GM21390 (cell line): ENCODE measurements at regions not wholly inside any gene's neighbourhood (a gene's known extent, or its start where the extent isn't known, plus 50 kb on each side); places are given as distances from the start of the nearest gene placed in this dataset.

Experiments
- ATAC-seq: cut with Tn5 transposase; IDR thresholded peaks from one replicate; pipeline ENCODE4 v1.9.1; 2021; ENCODE audit not compliant: unreplicated experiment

DNA sequence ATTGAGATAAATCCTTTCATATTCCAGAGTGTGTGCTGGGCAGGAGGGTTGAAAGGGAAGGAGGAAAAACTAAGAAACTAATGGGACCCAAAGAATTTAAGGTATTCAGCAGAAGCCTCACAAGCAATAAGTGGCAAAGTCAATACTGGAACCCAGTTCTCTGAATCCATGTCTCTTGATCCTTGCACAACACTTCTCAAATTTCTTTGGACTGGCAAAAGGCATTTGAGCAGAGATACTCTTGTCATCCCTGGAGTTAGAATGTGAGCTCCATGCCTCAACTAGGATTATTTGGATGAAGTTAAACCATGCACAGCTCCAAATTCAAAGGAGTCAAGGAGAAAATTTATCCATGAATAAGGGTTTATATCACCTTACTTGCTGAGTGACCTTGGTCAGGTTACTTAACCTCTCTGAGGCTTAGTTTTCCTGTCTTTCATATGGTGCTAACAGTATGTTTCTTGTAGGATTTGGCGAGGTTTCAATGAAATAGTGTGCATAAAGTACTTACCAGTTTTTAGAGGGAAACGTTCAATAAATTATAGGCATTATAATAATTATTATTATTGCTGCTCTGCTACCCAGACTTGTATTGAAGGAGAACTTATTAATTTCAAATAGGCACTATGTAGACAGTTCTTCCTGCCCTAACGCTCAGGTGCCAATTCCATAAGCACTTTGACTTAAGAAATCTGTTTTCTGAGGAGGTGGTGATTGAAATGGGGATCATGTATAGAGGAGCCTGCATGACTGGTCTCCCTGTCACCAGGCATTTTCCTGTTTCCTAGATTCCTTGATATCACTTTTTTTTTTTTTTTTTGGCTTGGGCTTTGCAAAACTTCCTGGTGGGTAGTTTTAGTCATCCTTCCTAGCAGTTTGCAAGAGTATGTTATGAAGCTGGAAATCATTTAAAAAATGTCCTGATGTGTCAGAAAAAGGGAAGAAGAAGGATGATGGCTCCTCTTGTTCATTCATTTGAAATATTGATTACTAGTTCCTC lies 125.0 kb upstream of the JUN start:
- ATAC-seq = no peak

DNA sequence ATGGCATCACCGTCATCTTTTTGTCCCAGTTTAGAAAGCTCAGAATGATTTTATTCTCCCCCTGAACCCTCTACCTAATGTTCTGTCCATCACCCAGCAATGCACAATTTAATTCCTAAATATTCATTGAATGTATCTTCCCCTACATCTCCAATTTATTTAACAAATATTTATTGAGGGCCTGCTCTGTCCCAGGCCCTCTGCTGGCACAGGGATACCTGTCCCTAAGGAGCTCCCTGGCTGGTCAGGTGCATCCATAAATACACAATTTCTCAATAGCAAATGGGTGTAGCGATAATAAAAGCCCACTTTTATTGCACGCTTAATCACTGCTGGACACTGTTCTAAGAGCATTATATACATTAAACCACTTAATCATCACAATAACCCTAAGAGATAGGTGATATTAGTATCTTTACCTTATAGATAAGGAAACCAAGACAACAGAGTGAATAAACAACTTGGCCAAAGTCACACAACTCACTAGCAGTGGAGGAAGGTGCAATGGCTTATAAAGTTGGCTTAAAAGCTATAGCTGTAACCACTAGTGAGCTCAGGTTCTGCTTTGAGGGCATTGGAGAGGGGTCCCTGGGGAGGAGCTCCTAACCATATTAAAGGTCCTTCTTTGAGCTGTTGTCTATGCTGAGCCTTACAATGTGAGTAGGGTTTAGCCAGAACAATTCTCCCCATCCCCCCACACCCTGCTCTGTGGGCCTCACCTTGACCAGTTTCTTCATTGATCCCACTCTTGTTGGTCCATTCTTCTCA lies 126.3 kb upstream of the JUN start:
- ATAC-seq = no peak

- ATAC-seq = no peak
These were observed 128.1 kb upstream of the JUN start for GRCh38 chr1:58911841-58912499.

DNA sequence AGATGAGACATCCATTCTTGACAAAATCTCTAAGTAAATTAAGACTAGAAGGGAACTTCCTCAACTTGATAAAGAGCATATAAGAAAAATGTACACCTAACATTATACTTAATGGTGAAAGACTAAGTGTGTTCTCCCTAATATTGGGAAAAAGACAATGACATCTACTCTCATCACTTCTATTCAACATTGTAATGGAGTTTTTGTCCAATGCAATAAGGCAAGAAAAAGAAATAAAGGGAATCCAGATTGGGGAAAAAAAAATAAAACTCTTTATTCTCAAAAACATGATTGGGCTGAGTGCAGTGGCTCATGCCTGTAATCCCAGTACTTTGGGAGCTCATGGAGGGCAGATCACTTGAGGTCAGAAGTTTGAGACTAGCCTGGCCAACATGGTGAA lies 131.1 kb upstream of the JUN start:
- ATAC-seq = no peak

DNA sequence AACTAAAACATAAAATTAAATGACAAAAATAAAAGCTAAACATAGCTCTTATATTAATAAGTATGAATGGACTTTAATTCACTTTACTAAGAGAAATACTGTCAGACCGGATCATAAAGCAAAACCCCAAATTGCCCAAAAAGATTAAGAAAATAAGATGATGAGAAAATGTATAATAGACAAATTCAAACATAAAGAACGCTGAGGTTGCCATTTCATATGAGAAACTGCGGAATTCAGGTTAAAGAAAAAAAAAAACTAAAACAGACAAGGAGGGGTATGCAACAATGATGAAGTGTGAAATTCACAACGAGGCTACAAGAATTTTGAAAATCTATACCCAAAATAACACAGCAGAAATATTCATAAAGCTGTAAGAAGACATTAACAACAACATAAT lies 133.6 kb upstream of the JUN start:
- ATAC-seq = no peak

DNA sequence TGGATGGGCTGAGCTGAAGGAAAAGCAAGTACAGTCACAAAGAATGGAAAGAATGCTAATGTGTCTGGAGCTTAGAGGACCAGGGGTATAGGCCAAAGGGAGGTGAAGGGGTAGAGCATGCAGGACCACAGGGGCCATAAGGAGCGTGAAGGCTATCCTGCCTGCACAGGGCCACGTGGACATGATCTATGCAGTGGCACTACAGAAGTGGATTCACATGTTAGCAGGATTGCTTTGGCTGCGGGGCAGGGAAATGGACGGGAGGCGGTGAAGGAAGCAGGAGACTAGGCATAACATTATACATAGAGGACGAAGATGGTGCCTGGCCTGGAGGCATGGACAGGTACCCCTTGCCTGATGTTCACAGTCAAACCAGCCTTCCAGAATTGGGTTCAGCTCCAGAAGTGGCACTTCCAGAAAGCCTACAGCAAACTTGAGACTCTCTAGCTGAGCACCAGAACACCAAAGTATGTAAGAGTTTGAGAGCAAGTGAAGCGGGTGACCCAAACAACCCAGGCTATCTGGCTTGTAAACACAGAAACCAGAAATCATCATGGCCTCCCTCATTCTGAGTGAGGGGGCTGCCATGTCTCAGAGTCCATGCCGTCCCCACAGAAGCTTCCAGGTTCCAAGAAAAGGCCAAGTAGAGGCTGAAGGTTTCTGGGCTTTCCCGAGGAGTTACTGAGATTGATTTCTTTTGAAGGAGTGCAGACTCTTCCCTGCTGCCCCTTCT lies 135.5 kb upstream of the JUN start:
- no peak for ATAC-seq

DNA sequence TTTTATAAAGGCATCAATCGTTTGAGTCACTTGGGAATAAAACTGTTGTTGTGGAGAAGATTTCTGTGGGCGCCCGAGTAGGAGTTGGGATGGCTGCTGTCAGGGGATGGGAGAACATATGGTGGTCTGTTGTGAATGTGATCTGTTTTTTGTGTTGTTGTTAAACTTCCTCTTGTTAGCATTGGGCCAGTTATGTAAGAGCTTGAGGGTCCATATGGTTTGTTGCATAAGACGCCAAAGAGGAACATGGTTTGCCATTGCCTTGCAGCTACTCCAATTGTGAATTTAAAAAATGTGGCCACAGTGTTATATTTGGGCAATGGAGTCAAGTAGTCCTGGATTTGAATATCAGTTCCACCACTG lies 136.1 kb upstream of the JUN start:
- ATAC-seq = no peak

DNA sequence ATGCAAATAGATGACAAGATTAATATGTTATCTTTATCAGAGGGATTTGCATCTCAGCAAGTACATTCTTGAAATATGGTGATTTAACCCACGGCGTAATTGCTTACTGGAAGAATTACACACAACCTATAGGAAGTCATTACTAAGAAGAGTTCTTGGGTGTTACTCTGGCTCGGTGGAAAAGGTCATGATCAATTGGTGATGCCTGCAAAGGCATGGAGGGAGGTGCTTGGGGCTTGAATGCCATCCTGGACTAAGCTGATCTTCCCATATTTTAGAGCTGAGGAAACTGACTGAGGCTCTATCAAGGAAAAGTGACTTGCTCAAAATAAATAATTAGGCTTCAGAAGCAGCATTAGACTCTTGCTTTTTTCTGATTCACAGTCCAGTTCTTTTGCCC lies 137.5 kb upstream of the JUN start:
- ATAC-seq = no peak

GRCh38 chr1:58921751-58922150 lies 137.9 kb upstream of the JUN start:
- no peak for ATAC-seq

DNA sequence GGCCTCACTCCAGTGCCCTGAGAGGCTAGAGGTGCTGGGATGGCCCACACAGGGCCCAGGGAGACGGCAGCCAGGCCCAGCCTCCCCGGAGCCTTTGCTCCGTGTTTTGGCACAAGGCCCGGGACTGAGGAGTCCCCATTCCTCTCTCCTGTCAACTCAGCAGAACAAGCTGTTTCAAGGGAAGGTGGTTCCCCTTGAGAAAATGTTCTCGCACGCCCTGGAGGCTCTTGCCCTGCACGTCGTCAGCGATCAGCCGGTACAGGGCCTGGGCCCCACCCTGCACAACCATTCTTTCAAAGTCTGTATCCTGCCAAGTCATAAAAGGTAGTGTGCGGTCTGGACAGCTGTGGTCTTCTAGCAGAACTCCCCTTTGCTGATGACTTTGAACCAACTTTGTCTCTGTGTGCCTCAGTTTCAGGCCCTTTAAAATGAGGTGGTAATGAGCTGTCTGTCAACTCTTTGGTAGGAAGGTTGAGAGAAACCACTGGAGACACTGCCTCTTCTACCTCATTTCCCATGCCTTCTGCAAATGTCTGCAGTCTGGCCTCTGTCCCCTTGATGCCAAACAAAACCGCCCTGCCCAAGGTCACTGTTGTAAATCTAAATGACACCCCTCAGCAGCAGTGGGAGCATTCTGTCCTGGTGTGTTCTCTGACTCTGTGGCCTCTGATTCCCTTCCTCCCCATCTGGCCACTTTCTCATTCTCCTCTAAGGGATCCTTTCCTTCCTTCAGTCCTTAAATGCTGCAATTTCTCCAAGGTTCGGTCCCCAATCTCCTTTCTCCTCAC lies 138.6 kb upstream of the JUN start:
- ATAC-seq = peak; percentile 96

DNA sequence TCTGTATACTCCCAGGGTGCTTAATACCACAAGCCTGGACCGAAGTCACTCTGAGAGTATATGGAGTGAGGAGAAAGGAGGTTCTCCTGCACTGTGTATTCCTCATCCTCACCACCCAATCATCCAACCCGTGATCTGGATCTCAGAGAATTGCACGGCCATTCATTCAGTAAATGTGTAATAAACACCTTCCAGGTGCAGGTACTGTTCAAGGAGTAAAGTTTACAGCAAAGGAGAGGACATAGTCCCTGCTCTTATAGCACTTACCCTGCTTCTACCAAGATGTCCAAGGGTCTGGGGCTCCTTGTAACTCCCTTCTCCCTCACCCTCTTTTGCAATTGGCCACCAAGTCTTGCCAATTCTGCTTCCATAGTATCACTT lies 139.2 kb upstream of the JUN start:
- ATAC-seq = no peak

DNA sequence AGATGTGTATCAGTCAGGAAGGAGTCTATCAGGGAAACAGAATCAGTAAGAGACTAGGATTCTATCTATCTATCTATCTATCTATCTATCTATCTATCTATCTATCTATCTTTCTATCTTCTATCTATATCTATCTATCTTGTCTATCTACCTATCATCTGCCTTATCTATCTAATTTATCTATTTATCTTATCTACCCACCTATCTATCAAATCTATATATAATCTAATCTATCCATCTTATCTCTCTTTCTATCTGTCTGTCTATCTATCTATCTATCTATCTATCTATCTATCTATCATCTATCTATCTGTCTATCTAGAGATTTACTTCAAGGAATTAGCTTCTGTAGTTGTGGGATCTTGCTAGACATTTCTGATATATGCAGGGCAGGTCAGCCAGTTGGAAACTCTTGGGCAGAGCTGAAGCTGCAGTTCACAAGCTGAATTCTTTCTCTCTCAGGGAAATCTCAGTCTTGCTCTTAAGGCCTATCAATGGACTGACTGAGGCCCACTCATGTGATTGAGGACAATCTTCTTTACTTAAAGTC lies 140.2 kb upstream of the JUN start:
- no peak for ATAC-seq

- no peak for ATAC-seq
These were observed 141.0 kb upstream of the JUN start for GRCh38 chr1:58924821-58925220.

GRCh38 chr1:58925247-58925646 lies 141.4 kb upstream of the JUN start:
- ATAC-seq = no peak

GRCh38 chr1:58926152-58926551 lies 142.3 kb upstream of the JUN start:
- no peak for ATAC-seq

- ATAC-seq = no peak
These were observed 143.3 kb upstream of the JUN start for GRCh38 chr1:58927041-58927721.

GRCh38 chr1:58927722-58928085 lies 143.9 kb upstream of the JUN start:
- no peak for ATAC-seq

DNA sequence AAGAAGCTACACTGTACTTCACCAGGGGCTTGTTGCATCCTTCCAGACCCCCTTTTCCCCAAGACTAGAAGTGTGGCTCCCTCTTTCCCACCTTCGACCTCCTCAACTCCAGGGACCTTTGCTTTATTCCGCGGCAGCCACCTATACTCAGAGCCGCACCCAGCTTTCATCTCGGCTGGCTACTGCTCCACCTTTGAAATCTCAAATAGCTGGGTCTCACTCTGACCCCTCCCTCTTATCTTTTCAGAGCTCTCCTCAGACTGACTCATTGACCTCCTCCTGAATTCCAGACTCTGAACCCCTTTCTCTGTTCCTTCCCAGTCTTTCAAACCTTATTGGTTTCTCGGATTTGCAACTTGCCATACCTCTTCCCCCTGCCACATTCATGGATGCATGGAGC lies 144.7 kb upstream of the JUN start:
- ATAC-seq = no peak

GRCh38 chr1:58929671-58930325 lies 146.0 kb upstream of the JUN start:
- ATAC-seq = no peak
